NT2/D1 (cell line): ENCODE measurements at regions not wholly inside any gene's neighbourhood (a gene's known extent, or its start where the extent isn't known, plus 50 kb on each side); places are given as distances from the start of the nearest gene placed in this dataset.

ENCODE experiments used
- DNase-seq: peaks from one replicate; pipeline ENCODE4 v3.0.0-alpha.2; 2011; ENCODE audit warnings: low read depth, low spot score
- H3K27me3 ChIP-seq: 2 replicates; pipeline ENCODE4 v1.6.0; 2011; ENCODE audit warnings: mild to moderate bottlenecking; ENCODE audit not compliant: insufficient read length, insufficient read depth
- H3K36me3 ChIP-seq: 2 replicates; pipeline ENCODE4 v1.6.1; 2011; ENCODE audit warnings: mild to moderate bottlenecking, low read length, mixed read lengths; ENCODE audit not compliant: insufficient read depth, insufficient read length
- H3K4me1 ChIP-seq: 2 replicates; pipeline ENCODE4 v1.5.1; 2011; ENCODE audit not compliant: insufficient read depth, insufficient read length
- H3K4me3 ChIP-seq: 2 replicates; pipeline ENCODE4 v1.5.1; 2011; ENCODE audit warnings: low read depth; ENCODE audit not compliant: insufficient read length
- H3K9ac ChIP-seq: 2 replicates; pipeline ENCODE4 v1.6.0; 2011; ENCODE audit warnings: low read depth; ENCODE audit not compliant: insufficient read length
- H3K9me3 ChIP-seq: 2 replicates; pipeline ENCODE4 v1.5.1; 2011; ENCODE audit warnings: mild to moderate bottlenecking, low read length; ENCODE audit not compliant: insufficient read depth
- SUZ12 ChIP-seq: IDR thresholded peaks from 2 replicates; pipeline ENCODE4 v1.6.1; 2011; ENCODE audit not compliant: insufficient read length, insufficient read depth; ENCODE audit errors: extremely low read depth
- YY1 ChIP-seq: IDR thresholded peaks from 2 replicates; pipeline ENCODE4 v1.6.1; 2011; ENCODE audit not compliant: insufficient read length, insufficient read depth
- ZNF274 ChIP-seq: IDR thresholded peaks from 2 replicates; pipeline ENCODE4 v1.6.1; 2011; ENCODE audit warnings: mild to moderate bottlenecking, low read depth, low read length

GRCh38 chr20:10792291-10792690, 118.5 kb upstream of the JAG1 start:
- H3K9me3 ChIP-seq: no peaks in the 10 kb centered on the region
- no peaks in the 10 kb centered on the region for H3K27me3 ChIP-seq
- no peak for DNase-seq
- H3K4me3 ChIP-seq: no peak overlapping the region
- no peak overlapping the region for H3K9ac ChIP-seq
- TF ChIP-seq YY1 (no peak), ZNF274 (no peak), SUZ12 (no peak)
- H3K36me3 ChIP-seq: no peaks in the 10 kb centered on the region
- H3K4me1 ChIP-seq: no peaks in the 10 kb centered on the region

DNA sequence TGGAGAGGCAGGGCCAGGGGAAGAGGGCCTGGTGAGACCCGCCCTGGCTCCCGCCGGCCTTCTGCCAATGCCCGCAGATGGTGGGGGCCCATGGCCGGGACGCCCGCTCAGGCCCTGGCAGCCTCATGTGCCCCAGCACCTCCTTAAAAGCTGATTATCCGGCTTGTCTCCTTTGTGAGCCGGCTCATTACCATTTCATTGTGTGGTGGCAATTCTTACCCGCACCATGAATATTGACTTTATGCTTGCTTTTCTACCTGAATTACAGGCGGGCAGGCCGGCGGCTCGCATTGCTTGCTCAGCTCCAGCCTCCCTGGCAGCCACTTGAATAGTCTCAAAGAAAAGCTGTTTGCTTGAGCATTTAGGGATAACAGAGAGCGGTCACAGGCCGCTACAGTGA, 120.0 kb upstream of the JAG1 start:
- Histone ChIP-seq H3K4me1 (no peaks in the 10 kb centered on the region), H3K27me3 (no peaks in the 10 kb centered on the region), H3K9me3 (no peaks in the 10 kb centered on the region), H3K4me3 (no peak overlapping the region), H3K9ac (no peak overlapping the region), H3K36me3 (no peaks in the 10 kb centered on the region)
- TF ChIP-seq YY1 (no peak), SUZ12 (no peak), ZNF274 (no peak)
- no peak for DNase-seq

DNA sequence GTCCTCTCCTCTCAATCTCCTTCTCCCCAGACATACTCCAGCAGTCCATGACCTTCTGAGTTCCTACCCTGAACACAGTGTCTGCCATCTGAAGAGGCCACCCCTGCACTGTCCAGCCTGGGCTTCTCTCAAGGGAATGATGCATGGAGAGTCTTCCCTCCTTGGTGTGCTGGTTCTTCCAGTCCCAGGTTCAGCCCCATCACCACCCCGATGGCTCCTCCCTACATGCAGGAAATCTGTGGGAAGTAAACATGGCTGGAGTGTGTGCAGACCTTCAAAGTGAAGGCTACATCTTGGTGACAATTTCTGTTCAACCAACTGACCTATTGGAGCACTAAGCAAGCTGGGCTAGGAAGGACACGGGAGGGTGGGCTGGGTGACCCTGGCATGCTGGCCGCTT, 121.0 kb upstream of the JAG1 start:
- no peak for TF ChIP-seq YY1
- no peak for TF ChIP-seq ZNF274
- no peak for TF ChIP-seq SUZ12
- Histone ChIP-seq H3K9me3 (no peaks in the 10 kb centered on the region), H3K36me3 (no peaks in the 10 kb centered on the region), H3K9ac (no peak overlapping the region), H3K4me3 (no peak overlapping the region), H3K27me3 (no peaks in the 10 kb centered on the region), H3K4me1 (no peaks in the 10 kb centered on the region)
- no peak for DNase-seq

- Histone ChIP-seq H3K9me3 (no peaks in the 10 kb centered on the region), H3K9ac (no peak overlapping the region), H3K4me1 (no peaks in the 10 kb centered on the region), H3K27me3 (no peaks in the 10 kb centered on the region), H3K36me3 (no peaks in the 10 kb centered on the region), H3K4me3 (no peak overlapping the region)
- no peak for DNase-seq
- no peak for TF ChIP-seq SUZ12
- TF ChIP-seq ZNF274: no peak
- no peak for TF ChIP-seq YY1
These were observed 121.7 kb upstream of the JAG1 start for GRCh38 chr20:10795286-10796026.

GRCh38 chr20:10798811-10799210, 125.0 kb upstream of the JAG1 start:
- Histone ChIP-seq H3K9me3 (no peaks in the 10 kb centered on the region), H3K4me1 (no peaks in the 10 kb centered on the region), H3K27me3 (no peaks in the 10 kb centered on the region), H3K9ac (no peak overlapping the region), H3K4me3 (no peak overlapping the region), H3K36me3 (no peaks in the 10 kb centered on the region)
- TF ChIP-seq ZNF274 (no peak), SUZ12 (no peak), YY1 (no peak)
- no peak for DNase-seq

DNA sequence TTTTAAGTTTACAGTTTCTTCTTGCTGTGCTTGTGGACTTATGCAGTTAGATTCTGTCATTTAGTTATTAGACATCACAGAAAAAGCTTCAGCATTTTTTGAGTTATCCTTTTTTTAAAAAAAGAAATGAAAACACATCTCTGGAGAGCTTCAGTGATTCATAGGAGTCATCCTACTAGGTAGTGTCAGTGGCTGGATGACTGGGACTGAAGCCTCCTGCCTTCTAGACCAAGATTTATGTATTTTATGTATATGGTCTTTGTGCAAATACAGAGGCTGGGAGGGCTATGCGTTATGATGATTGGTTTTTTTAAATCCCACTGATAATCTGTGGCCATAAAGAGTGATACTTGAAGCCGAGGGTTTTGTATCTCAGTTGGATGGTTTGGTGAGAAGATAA, 125.9 kb upstream of the JAG1 start:
- Histone ChIP-seq H3K36me3 (no peaks in the 10 kb centered on the region), H3K27me3 (no peaks in the 10 kb centered on the region), H3K9ac (no peak overlapping the region), H3K4me3 (no peak overlapping the region), H3K4me1 (no peaks in the 10 kb centered on the region), H3K9me3 (no peaks in the 10 kb centered on the region)
- TF ChIP-seq ZNF274: no peak
- TF ChIP-seq SUZ12: no peak
- no peak for TF ChIP-seq YY1
- DNase-seq: no peak

- DNase-seq: no peak
- Histone ChIP-seq H3K4me1 (no peaks in the 10 kb centered on the region), H3K27me3 (no peaks in the 10 kb centered on the region), H3K9me3 (no peaks in the 10 kb centered on the region), H3K36me3 (no peaks in the 10 kb centered on the region), H3K9ac (no peak overlapping the region), H3K4me3 (no peak overlapping the region)
- TF ChIP-seq ZNF274: no peak
These were observed 126.5 kb upstream of the JAG1 start for GRCh38 chr20:10800288-10800687.

GRCh38 chr20:10802236-10802635, 128.4 kb upstream of the JAG1 start:
- TF ChIP-seq SUZ12 (no peak), YY1 (no peak), ZNF274 (no peak)
- no peak for DNase-seq
- no peaks in the 10 kb centered on the region for H3K9me3 ChIP-seq
- no peaks in the 10 kb centered on the region for H3K36me3 ChIP-seq
- H3K9ac ChIP-seq: no peak overlapping the region
- no peaks in the 10 kb centered on the region for H3K4me1 ChIP-seq
- H3K4me3 ChIP-seq: no peak overlapping the region
- H3K27me3 ChIP-seq: no peaks in the 10 kb centered on the region
